K562 (cell line): ENCODE measurements at regions not wholly inside any gene's neighbourhood (a gene's known extent, or its start where the extent isn't known, plus 50 kb on each side); places are given as distances from the start of the nearest gene placed in this dataset.

ENCODE experiments used
- ATAC-seq: fragments of 200-7000 bp; cut with Tn5 transposase; 3 replicates; pipeline ENCODE4 v1.9.1; 2020; ENCODE audit warnings: moderate library complexity
- BruUV-seq: library from RNA; stranded (reverse); fragments of 400-500 nt; replicated peaks from 2 replicates; lab custom pipeline; 2021; lab: Mats Ljungman, UMichigan
- CTCF ChIA-PET: fragments of 300-600 bp; formaldehyde crosslinking; extraction: SDS; loops from one replicate; lab custom pipeline; 2021; ENCODE audit warnings: low intra/inter-chr PET ratio; lab: Yijun Ruan, JAX
- POLR2A ChIA-PET: fragments of 300-600, 350-650 bp; sonication (Branson Sonifier 250); formaldehyde crosslinking; extraction: SDS; loops from one replicate; lab custom pipeline; 2021; ENCODE audit warnings: antibody characterized with exemption, inconsistent platforms; lab: Yijun Ruan, JAX
- DNase-seq, 4 experiments: peaks; one replicate each; pipeline versions ENCODE4 v3.0.0 to v3.0.0-alpha.2; 2011 to 2018; ENCODE audit warnings: low spot score in 3 of 4, mixed read lengths in 3 of 4; ENCODE audit errors: extremely low read depth in 1 of 4
- FAIRE-seq: peaks from 2 replicates; lab custom pipeline; 2011; peaks lifted over from hg19 to GRCh38; lab: Jason Lieb, UNC
- H2AFZ ChIP-seq: 2 replicates; pipeline ENCODE4 v1.6.0; 2011; ENCODE audit warnings: low read depth, low read length, control low read depth, inconsistent platforms
- H3K27ac ChIP-seq: fragments of 200-600 bp; 3 replicates; pipeline ENCODE4 v1.8.0; 2011; ENCODE audit warnings: low read depth, mild to moderate bottlenecking, control low read depth, inconsistent platforms, low read length, moderate library complexity, mixed read lengths; ENCODE audit errors: extremely low read depth
- H3K27me3 ChIP-seq, 2 experiments: fragments of 300-600 bp in 1 of 2; 2 replicates in 1 of 2; 3 replicates in 1 of 2; pipeline versions ENCODE4 v1.6.0 to v1.8.0; 2011; ENCODE audit warnings: inconsistent platforms in 2 of 2, low read length in 2 of 2, mild to moderate bottlenecking in 1 of 2, mixed read lengths in 1 of 2, moderate library complexity in 1 of 2; ENCODE audit not compliant: control insufficient read depth in 2 of 2, insufficient read depth in 2 of 2
- H3K36me3 ChIP-seq: fragments of 300-600 bp; 3 replicates; pipeline ENCODE4 v1.8.0; 2011; ENCODE audit warnings: mild to moderate bottlenecking, low read length, inconsistent platforms; ENCODE audit not compliant: control insufficient read depth, insufficient read depth
- H3K4me1 ChIP-seq, 2 experiments: fragments of 200-600 bp in 1 of 2; replicated peaks in 1 of 2; 2 replicates in 1 of 2; 3 replicates in 1 of 2; pipeline versions ENCODE4 v1.5.1 to v1.8.0; 2011; ENCODE audit warnings: inconsistent platforms in 2 of 2, low read length in 2 of 2, mild to moderate bottlenecking in 1 of 2, mixed read lengths in 1 of 2, moderate library complexity in 1 of 2; ENCODE audit not compliant: control insufficient read depth in 2 of 2, insufficient read depth in 2 of 2
- H3K4me2 ChIP-seq: 2 replicates; pipeline ENCODE4 v1.6.1; 2011; ENCODE audit warnings: low read length, control low read depth, inconsistent platforms, mixed read lengths; ENCODE audit not compliant: insufficient read depth
- H3K4me3 ChIP-seq: fragments of 200-600 bp; sonication (generic), shearing (Covaris generic); 2 replicates; pipeline ENCODE4 v1.5.1; 2016; ENCODE audit warnings: control low read depth, inconsistent platforms
- H3K79me2 ChIP-seq: fragments of 200-600 bp; 3 replicates; pipeline ENCODE4 v1.8.0; 2011; ENCODE audit warnings: low read length, inconsistent platforms; ENCODE audit not compliant: control insufficient read depth, insufficient read depth
- H3K9ac ChIP-seq, 2 experiments: 2 replicates each; pipeline versions ENCODE4 v1.6.0 to v1.6.1; 2011; ENCODE audit warnings: low read depth in 2 of 2, low read length in 2 of 2, control low read depth in 1 of 2, inconsistent platforms in 1 of 2, mild to moderate bottlenecking in 1 of 2, mixed read lengths in 1 of 2; ENCODE audit not compliant: insufficient read depth in 1 of 2
- H3K9me1 ChIP-seq: one replicate; pipeline ENCODE4 v1.6.0; 2011; ENCODE audit warnings: inconsistent platforms, mild to moderate bottlenecking, low read length, moderate library complexity; ENCODE audit not compliant: control insufficient read depth, insufficient read depth
- H3K9me3 ChIP-seq: replicated peaks from 2 replicates; pipeline ENCODE4 v1.5.1; 2011; ENCODE audit warnings: low read depth, low read length, inconsistent platforms; ENCODE audit not compliant: control insufficient read depth, insufficient read depth
- H4K20me1 ChIP-seq: replicated peaks from 2 replicates; pipeline ENCODE4 v1.6.1; 2011; ENCODE audit warnings: low read length, inconsistent platforms, mixed read lengths; ENCODE audit not compliant: control insufficient read depth, insufficient read depth
- AFF4 ChIP-seq: sonication (generic); formaldehyde crosslinking; IDR thresholded peaks from 2 replicates; pipeline ENCODE4 v1.8.0; 2023; ENCODE audit warnings: mild to moderate bottlenecking, missing genetic modification reagents
- BCL6 ChIP-seq: fragments of 250-450 bp; sonication (Bioruptor Pico); IDR thresholded peaks from 2 replicates; pipeline ENCODE4 v1.4.0; 2020
- CBX2 ChIP-seq: fragments of 200-600 bp; sonication (generic); IDR thresholded peaks from one replicate; pipeline ENCODE4 v1.6.1; 2012; ENCODE audit warnings: mild to moderate bottlenecking, low read length, inconsistent platforms; ENCODE audit not compliant: insufficient read depth, poor library complexity, severe bottlenecking
- CHD2 ChIP-seq: IDR thresholded peaks from 2 replicates; pipeline ENCODE4 v1.6.1; 2011; ENCODE audit warnings: low read depth, low read length
- FOXP1 ChIP-seq: sonication (generic); formaldehyde crosslinking; IDR thresholded peaks from 2 replicates; pipeline ENCODE4 v1.8.0; 2022; ENCODE audit warnings: mild to moderate bottlenecking, missing genetic modification reagents
- ILK ChIP-seq: fragments of 450-650 bp; IDR thresholded peaks from 2 replicates; pipeline ENCODE4 v1.6.1; 2016; ENCODE audit warnings: missing genetic modification characterization, low read depth, mild to moderate bottlenecking, missing compliant biosample characterization, moderate library complexity, borderline replicate concordance
- TCFL5 ChIP-seq: fragments of 250-450 bp; sonication (Bioruptor Pico); conservative IDR thresholded peaks from 2 replicates; pipeline ENCODE4 v1.6.1; 2021; ENCODE audit warnings: mild to moderate bottlenecking, moderate library complexity, matching md5 sums
- ZC3H8 ChIP-seq: fragments of 450-650 bp; IDR thresholded peaks from 2 replicates; pipeline ENCODE4 v1.6.1; 2017
- WGBS: fragments of 100-300 bp; shearing (Covaris generic); methylation state at CpG from one replicate; pipeline ENCODE4 v1.1.6; 2016; ENCODE audit warnings: low coverage, mixed read lengths; ENCODE audit not compliant: insufficient coverage; ENCODE audit errors: missing lambda C conversion rate; 5-methylcytosine and 5-hydroxymethylcytosine counted together
- in situ Hi-C: fragments of 300-500 bp; cut with MboI; formaldehyde crosslinking; loops from 4 replicates; pipeline ENCODE4 v1.15.0; 2018; ENCODE audit warnings: inconsistent platforms, mixed read lengths
- intact Hi-C: fragments of 100-400 bp; cut with micrococcal nuclease; formaldehyde crosslinking; loops from 2 replicates; pipeline ENCODE4 v1.14.2; 2022
- TF ChIP-seq, protein P1 (sequence below), 2 experiments: fragments of 250-450 bp in 1 of 2; fragments of 450-650 bp in 1 of 2; sonication (Bioruptor Pico) in 1 of 2; IDR thresholded peaks; 2 replicates each; pipeline versions ENCODE4 v1.6.1 to v1.8.0; 2016 to 2021; ENCODE audit warnings: mild to moderate bottlenecking in 2 of 2, moderate library complexity in 2 of 2, missing compliant biosample characterization in 1 of 2, missing genetic modification characterization in 1 of 2

- no TSS peak for BruUV-seq
- H3K36me3 ChIP-seq: no peaks in the 10 kb centered on the region
- H3K27me3 ChIP-seq: no peaks in the 10 kb centered on the region
- TF ChIP-seq, protein P1, sequence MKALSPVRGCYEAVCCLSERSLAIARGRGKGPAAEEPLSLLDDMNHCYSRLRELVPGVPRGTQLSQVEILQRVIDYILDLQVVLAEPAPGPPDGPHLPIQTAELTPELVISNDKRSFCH (CRISPR knock-in tag; IDR thresholded peaks at IDR 0.05): no peak
- TF ChIP-seq, protein P1 (tag; IDR thresholded peaks at IDR 0.05): no peak
- no peak for TF ChIP-seq BCL6 (CRISPR knock-in tag)
- TF ChIP-seq AFF4: no peak
- no peak for TF ChIP-seq ZC3H8
- TF ChIP-seq TCFL5 (CRISPR knock-in tag): no peak
- no peak for TF ChIP-seq CBX2
- no peak for TF ChIP-seq CHD2
- no peak for TF ChIP-seq ILK (tag)
- no peak for TF ChIP-seq FOXP1 (CRISPR knock-in tag)
- H3K9me1 ChIP-seq: no peaks in the 10 kb centered on the region
- no peaks in the 10 kb centered on the region for H3K9me3 ChIP-seq
- no peak overlapping the region for H3K4me2 ChIP-seq
- no peaks in the 10 kb centered on the region for H3K79me2 ChIP-seq
- no peak overlapping the region for H3K9ac ChIP-seq
- H3K4me1 ChIP-seq: no peaks in the 10 kb centered on the region
- H3K27ac ChIP-seq: no peak overlapping the region
- no peak overlapping the region for H3K4me3 ChIP-seq
- DNase-seq: no peak
- H4K20me1 ChIP-seq: no peaks in the 10 kb centered on the region
- ATAC-seq: no peak
- WGBS: 0% methylated on average over 1 of the region's 1 CpG
- no peak overlapping the region for H2AFZ ChIP-seq
- intact Hi-C loops (no loop called here), in situ Hi-C loops (no loop called here)
- ChIA-PET CTCF (no interaction called here), POLR2A (no interaction called here)
- FAIRE-seq: no peak
Measured at GRCh38 chr4:149248191-149248764, 567.4 kb downstream of the IQCM start.
